Spleen (tissue), 7 donors: ENCODE measurements at regions not wholly inside any gene's neighbourhood (a gene's known extent, or its start where the extent isn't known, plus 50 kb on each side); places are given as distances from the start of the nearest gene placed in this dataset.

Source experiments
- POLR2A ChIP-seq, 3 donors: fragments of 450-650 bp; IDR thresholded peaks; one replicate each; pipeline ENCODE4 v1.5.1; 2017; ENCODE audit warnings: antibody characterized with exemption in 3 of 3, mild to moderate bottlenecking in 1 of 3
- TF ChIP-seq, protein P1 (sequence below), 11 experiments: fragments of 200-600 bp in 7 of 11; fragments of 450-650 bp in 4 of 11; sonication (generic) in 4 of 11; IDR thresholded peaks in 8 of 11; conservative IDR thresholded peaks in 3 of 11; 1 replicate in 7 of 11; 2 replicates in 4 of 11; pipeline versions ENCODE4 v1.4.0 to v1.8.0; 2016 to 2021; ENCODE audit warnings: antibody characterized with exemption in 11 of 11, inconsistent platforms in 4 of 11, mild to moderate bottlenecking in 1 of 11
- donor health status: DM: no; HTN: no; CAD: no; lungs with moderate emphysema.
- donor health status: DM: no; HTN: no; CAD: no.
- donor health status: DM: no; HTN: no; CAD: no.

DNA sequence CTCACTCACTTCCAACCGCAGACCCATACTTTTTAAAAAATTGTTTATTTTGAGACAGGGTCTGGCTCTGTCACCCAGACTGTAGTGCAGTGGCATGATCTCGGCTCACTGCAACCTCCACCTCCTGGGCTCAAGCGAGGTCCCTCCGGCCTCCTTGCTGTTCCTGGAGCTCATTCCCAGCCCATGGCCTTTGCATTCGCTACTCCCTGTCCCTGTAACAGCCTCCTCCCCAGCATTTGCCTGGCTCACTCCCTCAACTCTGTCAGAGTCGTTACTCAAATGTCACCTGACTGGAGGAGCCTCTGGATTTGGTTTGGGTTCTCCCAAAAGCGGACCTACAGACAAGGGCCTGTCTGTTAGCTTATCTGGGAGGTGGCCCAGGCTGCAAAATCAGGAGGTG is 432.6 kb upstream of the PROK2 start:
- TF ChIP-seq POLR2A (IDR thresholded peaks at IDR 0.05) = no peak
- TF ChIP-seq, protein P1, sequence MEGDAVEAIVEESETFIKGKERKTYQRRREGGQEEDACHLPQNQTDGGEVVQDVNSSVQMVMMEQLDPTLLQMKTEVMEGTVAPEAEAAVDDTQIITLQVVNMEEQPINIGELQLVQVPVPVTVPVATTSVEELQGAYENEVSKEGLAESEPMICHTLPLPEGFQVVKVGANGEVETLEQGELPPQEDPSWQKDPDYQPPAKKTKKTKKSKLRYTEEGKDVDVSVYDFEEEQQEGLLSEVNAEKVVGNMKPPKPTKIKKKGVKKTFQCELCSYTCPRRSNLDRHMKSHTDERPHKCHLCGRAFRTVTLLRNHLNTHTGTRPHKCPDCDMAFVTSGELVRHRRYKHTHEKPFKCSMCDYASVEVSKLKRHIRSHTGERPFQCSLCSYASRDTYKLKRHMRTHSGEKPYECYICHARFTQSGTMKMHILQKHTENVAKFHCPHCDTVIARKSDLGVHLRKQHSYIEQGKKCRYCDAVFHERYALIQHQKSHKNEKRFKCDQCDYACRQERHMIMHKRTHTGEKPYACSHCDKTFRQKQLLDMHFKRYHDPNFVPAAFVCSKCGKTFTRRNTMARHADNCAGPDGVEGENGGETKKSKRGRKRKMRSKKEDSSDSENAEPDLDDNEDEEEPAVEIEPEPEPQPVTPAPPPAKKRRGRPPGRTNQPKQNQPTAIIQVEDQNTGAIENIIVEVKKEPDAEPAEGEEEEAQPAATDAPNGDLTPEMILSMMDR (IDR thresholded peaks at IDR 0.05 in 8 of 11, conservative IDR thresholded peaks at IDR 0.05 in 3 of 11) = no peak
